Vagina (tissue), 2 donors: ENCODE measurements at regions not wholly inside any gene's neighbourhood (a gene's known extent, or its start where the extent isn't known, plus 50 kb on each side); places are given as distances from the start of the nearest gene placed in this dataset.

ENCODE experiments used
- DNase-seq, 2 donors: peaks; one replicate each; pipeline ENCODE4 v3.0.0-alpha.2; 2017; ENCODE audit errors: extremely low spot score in 2 of 2
- H3K27ac ChIP-seq: fragments of 200-600 bp; sonication (generic); one replicate; pipeline ENCODE4 v1.5.1; 2019
- H3K27me3 ChIP-seq: fragments of 200-600 bp; sonication (generic); one replicate; pipeline ENCODE4 v1.5.1; 2019
- H3K36me3 ChIP-seq, 2 donors: fragments of 200-600 bp; sonication (generic); one replicate each; pipeline ENCODE4 v1.5.1; 2017 to 2019
- H3K4me1 ChIP-seq: fragments of 200-600 bp; sonication (generic); one replicate; pipeline ENCODE4 v1.5.1; 2019
- H3K4me3 ChIP-seq, 2 donors: fragments of 200-600 bp; sonication (generic); 1 replicate in 1 of 2; 2 replicates in 1 of 2; pipeline ENCODE4 v1.5.1; 2016 to 2019
- H3K9me3 ChIP-seq: fragments of 200-600 bp; sonication (generic); one replicate; pipeline ENCODE4 v1.5.1; 2019
- POLR2A ChIP-seq, 2 donors: fragments of 450-650 bp; IDR thresholded peaks; one replicate each; pipeline ENCODE4 v1.6.1; 2017; ENCODE audit warnings: antibody characterized with exemption in 2 of 2, mild to moderate bottlenecking in 2 of 2, moderate library complexity in 2 of 2
- POLR2AphosphoS5 ChIP-seq, 2 donors: sonication (generic); formaldehyde crosslinking; IDR thresholded peaks; one replicate each; pipeline ENCODE4 v1.9.0; 2017; ENCODE audit warnings: antibody characterized with exemption in 2 of 2, mild to moderate bottlenecking in 2 of 2, low read depth in 1 of 2; ENCODE audit not compliant: insufficient read depth in 1 of 2
- intact Hi-C: fragments of 100-400 bp; cut with DNase I; formaldehyde crosslinking; loops from one replicate; pipeline ENCODE4 v1.15.1; 2023
- TF ChIP-seq, protein P1 (sequence below), 3 experiments: fragments of 450-650 bp in 2 of 3; fragments of 200-600 bp in 1 of 3; sonication (generic) in 1 of 3; IDR thresholded peaks; one replicate each; pipeline ENCODE4 v1.5.1; 2017 to 2019; ENCODE audit warnings: antibody characterized with exemption in 3 of 3, mild to moderate bottlenecking in 2 of 3, moderate library complexity in 2 of 3

DNA sequence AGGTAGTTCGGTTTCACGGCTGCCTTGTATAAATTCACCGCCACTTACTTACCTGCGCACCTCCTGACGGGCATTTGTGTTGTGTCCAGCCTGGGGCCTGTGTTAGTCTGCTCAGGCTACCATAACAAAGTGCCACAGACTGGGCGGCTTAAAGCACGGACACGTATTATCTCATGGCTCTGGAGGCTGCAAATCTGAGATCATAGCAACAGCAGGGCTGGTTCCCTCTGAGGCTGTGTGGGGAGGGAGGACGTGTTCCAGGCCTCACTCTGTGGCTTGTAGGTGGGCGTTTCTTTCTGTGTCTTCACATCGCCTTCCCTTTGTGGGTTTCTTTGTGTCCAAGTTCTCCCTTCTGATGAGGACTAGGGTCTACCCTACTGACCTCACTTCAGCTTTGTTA, 93.5 kb upstream of the FZD10 start:
- intact Hi-C loops, result no loop called here
- no peak for TF ChIP-seq POLR2A (IDR thresholded peaks at IDR 0.05)
- TF ChIP-seq POLR2AphosphoS5 (IDR thresholded peaks at IDR 0.05; ENCODE audit: insufficient read depth in 1 of 2, low read depth in 1 of 2), result no peak
- TF ChIP-seq, protein P1, sequence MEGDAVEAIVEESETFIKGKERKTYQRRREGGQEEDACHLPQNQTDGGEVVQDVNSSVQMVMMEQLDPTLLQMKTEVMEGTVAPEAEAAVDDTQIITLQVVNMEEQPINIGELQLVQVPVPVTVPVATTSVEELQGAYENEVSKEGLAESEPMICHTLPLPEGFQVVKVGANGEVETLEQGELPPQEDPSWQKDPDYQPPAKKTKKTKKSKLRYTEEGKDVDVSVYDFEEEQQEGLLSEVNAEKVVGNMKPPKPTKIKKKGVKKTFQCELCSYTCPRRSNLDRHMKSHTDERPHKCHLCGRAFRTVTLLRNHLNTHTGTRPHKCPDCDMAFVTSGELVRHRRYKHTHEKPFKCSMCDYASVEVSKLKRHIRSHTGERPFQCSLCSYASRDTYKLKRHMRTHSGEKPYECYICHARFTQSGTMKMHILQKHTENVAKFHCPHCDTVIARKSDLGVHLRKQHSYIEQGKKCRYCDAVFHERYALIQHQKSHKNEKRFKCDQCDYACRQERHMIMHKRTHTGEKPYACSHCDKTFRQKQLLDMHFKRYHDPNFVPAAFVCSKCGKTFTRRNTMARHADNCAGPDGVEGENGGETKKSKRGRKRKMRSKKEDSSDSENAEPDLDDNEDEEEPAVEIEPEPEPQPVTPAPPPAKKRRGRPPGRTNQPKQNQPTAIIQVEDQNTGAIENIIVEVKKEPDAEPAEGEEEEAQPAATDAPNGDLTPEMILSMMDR (IDR thresholded peaks at IDR 0.05), result no peak
- Histone ChIP-seq H3K9me3 (no peaks in the 10 kb centered on the region), H3K36me3 (no peaks in the 10 kb centered on the region), H3K4me3 (no peak overlapping the region), H3K4me1 (peaks cover 7% of the 10 kb centered on the region), H3K27ac (no peak overlapping the region), H3K27me3 (no peaks in the 10 kb centered on the region)
- no peak for DNase-seq

DNA sequence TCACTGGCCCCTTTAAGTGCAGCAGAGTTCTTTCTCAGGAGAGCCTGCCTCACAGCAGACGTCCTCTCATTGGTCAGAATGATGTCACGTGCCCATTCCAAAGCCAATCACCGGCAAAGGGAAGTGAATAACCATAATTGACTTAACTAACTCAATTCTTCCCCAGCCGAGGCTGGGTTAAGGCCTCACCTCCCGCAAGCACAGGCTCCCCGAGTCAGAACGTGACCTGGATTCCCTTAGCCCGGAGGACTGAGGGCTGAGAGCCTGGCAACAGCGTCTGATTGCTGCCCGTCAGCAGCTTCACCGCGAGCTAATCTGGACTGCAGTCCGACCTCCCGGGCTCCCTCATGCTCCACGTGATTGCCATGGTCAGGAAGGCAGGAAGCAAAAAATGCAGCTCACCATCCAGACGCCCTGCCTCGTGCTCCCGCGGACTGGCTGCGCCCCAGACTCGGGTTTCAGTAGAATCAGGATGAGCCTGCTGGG, 92.1 kb upstream of the FZD10 start:
- Histone ChIP-seq H3K4me1 (peaks cover 7% of the 10 kb centered on the region), H3K4me3 (peak overlapping the region in 1 of 2 donors; percentile 15), H3K9me3 (no peaks in the 10 kb centered on the region), H3K27me3 (no peaks in the 10 kb centered on the region), H3K36me3 (no peaks in the 10 kb centered on the region), H3K27ac (peak overlapping the region; percentile 22)
- no peak for DNase-seq
- intact Hi-C loops, result no loop called here
- TF ChIP-seq POLR2AphosphoS5 (IDR thresholded peaks at IDR 0.05; ENCODE audit: insufficient read depth in 1 of 2, low read depth in 1 of 2), result peak in 1 of 2 donors; percentile 51
- TF ChIP-seq, protein P1 (IDR thresholded peaks at IDR 0.05), result no peak

DNA sequence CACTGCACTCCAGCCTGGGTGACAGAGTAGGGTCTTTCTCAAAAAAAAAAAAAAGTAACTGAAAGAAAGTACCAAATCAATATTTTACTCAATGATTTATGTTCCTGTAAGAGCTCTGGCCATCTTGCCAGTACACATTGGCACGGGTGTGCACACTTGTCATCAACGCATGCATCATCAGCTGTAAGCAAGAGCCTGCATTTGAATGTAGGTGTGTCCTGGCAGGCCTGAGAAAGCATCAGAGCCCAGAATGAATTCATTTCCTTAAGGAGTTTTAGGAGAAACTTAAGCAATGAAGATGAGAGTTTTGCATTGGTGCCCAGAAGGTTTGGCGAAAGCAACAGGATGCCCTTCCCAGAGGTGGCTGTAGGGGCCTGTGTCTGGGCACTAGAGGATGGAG, 88.5 kb upstream of the FZD10 start:
- intact Hi-C loops, result no loop called here
- Histone ChIP-seq H3K27me3 (no peaks in the 10 kb centered on the region), H3K27ac (no peak overlapping the region), H3K36me3 (no peaks in the 10 kb centered on the region), H3K4me3 (no peak overlapping the region), H3K9me3 (no peaks in the 10 kb centered on the region), H3K4me1 (peaks cover 7% of the 10 kb centered on the region)
- DNase-seq, result no peak
- no peak for TF ChIP-seq POLR2A (IDR thresholded peaks at IDR 0.05)
- peak in 1 of 2 donors; percentile 38 for TF ChIP-seq POLR2AphosphoS5 (IDR thresholded peaks at IDR 0.05; ENCODE audit: insufficient read depth in 1 of 2, low read depth in 1 of 2)
- TF ChIP-seq, protein P1 (IDR thresholded peaks at IDR 0.05), result no peak

DNA sequence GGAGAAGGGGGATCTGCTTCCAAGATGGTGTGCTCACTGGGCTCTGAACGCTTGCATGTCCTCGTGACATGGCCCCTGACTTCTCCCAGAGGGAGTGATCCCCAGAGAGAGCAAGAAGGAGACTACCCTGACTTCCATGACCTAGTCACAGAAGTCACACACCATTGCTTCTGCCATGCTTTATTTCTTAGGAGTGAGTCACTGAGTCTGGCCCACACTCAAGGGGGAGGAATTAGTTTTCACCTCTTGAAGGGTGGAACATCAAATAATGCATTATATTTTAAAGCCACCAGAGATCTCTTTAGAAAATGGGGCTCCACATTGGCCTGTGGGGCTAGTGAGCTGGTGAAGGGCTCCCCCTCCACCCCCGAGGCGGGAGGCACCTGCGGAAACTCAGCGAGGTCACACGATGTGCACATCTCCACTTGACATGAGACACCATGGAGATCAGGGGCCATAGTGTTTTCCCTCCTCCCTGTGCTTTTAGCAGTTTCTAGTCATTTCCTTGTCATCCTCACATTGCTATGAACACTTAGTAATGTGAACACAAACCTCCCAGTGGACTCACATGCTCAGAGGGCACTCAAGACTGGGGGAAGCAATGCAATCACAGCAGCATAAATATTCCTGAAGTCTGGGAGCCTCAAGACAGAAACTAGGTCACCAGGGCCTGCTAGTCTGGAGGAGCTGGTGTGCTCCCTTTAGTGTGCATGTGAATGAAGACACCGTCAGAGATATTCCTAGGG, 87.4 kb upstream of the FZD10 start:
- no peak for DNase-seq
- Histone ChIP-seq H3K4me1 (peaks cover 18% of the 10 kb centered on the region), H3K9me3 (no peaks in the 10 kb centered on the region), H3K36me3 (no peaks in the 10 kb centered on the region), H3K4me3 (no peak overlapping the region), H3K27ac (no peak overlapping the region), H3K27me3 (no peaks in the 10 kb centered on the region)
- intact Hi-C loops, result no loop called here
- TF ChIP-seq POLR2AphosphoS5 (IDR thresholded peaks at IDR 0.05; ENCODE audit: insufficient read depth in 1 of 2, low read depth in 1 of 2), result no peak
- no peak for TF ChIP-seq POLR2A (IDR thresholded peaks at IDR 0.05)
- TF ChIP-seq, protein P1 (IDR thresholded peaks at IDR 0.05), result no peak

DNA sequence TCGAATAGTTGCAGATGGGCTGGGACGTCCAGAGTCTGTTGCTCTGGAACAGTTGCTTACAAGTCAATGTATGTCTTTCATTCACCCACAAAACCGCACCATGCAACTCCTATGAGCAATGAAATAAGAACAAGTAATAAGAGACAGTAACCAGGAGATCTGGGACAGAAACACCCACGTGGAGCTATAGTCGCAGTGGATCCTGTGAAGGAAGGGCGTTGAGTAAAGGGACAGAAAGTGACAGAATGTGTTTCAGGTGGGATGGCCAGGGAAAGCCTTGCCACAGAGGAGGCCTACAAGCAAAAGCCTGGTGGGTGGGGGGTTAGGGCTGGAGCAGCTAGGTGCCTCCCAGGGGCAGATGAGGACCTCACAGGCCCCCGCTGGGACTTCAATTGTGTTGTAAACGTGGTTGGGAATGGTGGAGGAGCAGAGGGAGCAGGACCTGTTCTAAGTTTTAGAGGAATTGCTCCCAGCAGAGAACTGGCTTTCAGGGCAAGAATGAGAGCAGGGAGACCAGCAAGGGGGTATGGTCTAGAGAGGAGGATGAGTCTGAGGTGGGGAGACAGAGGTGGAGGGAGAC, 86.7 kb upstream of the FZD10 start:
- Histone ChIP-seq H3K4me3 (no peak overlapping the region), H3K27ac (no peak overlapping the region)

More for the DNA sequence above, 86.7 kb upstream of the FZD10 start:
- peaks cover 16% of the 10 kb centered on the region for H3K4me1 ChIP-seq
- H3K27me3 ChIP-seq, result no peaks in the 10 kb centered on the region
- H3K9me3 ChIP-seq, result no peaks in the 10 kb centered on the region
- TF ChIP-seq POLR2A (IDR thresholded peaks at IDR 0.05) (no peak), POLR2AphosphoS5 (IDR thresholded peaks at IDR 0.05; ENCODE audit: insufficient read depth in 1 of 2, low read depth in 1 of 2) (no peak)
- TF ChIP-seq, protein P1 (IDR thresholded peaks at IDR 0.05), result no peak
- intact Hi-C loops, result no loop called here
- H3K36me3 ChIP-seq, result no peaks in the 10 kb centered on the region
- DNase-seq, result no peak
